ENCODE measurements at regions not wholly inside any gene's neighbourhood (a gene's known extent, or its start where the extent isn't known, plus 50 kb on each side); places are given as distances from the start of the nearest gene placed in this dataset.

- no peaks in the 10 kb centered on the region for H3K27me3 ChIP-seq
- no peak for TF ChIP-seq CTCF (IDR thresholded peaks at IDR 0.05)
- no peaks in the 10 kb centered on the region for H3K9me3 ChIP-seq
- ATAC-seq (no peak), DNase-seq (peak in 1 of 4 donors; percentile 47)
- peaks cover 0 to 17% of the 10 kb centered on the region in 2 donors for H3K4me1 ChIP-seq
- peak overlapping the region in 1 of 2 donors; percentile 50 for H3K27ac ChIP-seq
- H3K4me3 ChIP-seq, result no peak overlapping the region
- intact Hi-C loops (cut with DNase I), result no loop called here
- H3K36me3 ChIP-seq, result no peaks in the 10 kb centered on the region
Observed at GRCh38 chr15:70348226-70348543, 250.5 kb upstream of the TLE3 start.

- no peak for DNase-seq
- no peak overlapping the region for H3K27ac ChIP-seq
- no peaks in the 10 kb centered on the region for H3K9me3 ChIP-seq
- no peak for ATAC-seq
- H3K27me3 ChIP-seq, result no peaks in the 10 kb centered on the region
- intact Hi-C loops (cut with DNase I), result no loop called here
- TF ChIP-seq CTCF (IDR thresholded peaks at IDR 0.05), result no peak
- H3K36me3 ChIP-seq, result no peaks in the 10 kb centered on the region
- no peak overlapping the region for H3K4me3 ChIP-seq
- H3K4me1 ChIP-seq, result peaks cover 0 to 17% of the 10 kb centered on the region in 2 donors
Observed at GRCh38 chr15:70347321-70348225, 249.9 kb upstream of the TLE3 start.

- Histone ChIP-seq H3K36me3 (no peaks in the 10 kb centered on the region), H3K27ac (no peak overlapping the region), H3K9me3 (no peaks in the 10 kb centered on the region), H3K4me3 (no peak overlapping the region), H3K27me3 (no peaks in the 10 kb centered on the region), H3K4me1 (peaks cover under 1 to 24% of the 10 kb centered on the region in 2 donors)
- ATAC-seq (no peak), DNase-seq (no peak)
- TF ChIP-seq CTCF (IDR thresholded peaks at IDR 0.05), result no peak
- intact Hi-C loops (cut with DNase I), result no loop called here
Observed at GRCh38 chr15:70345251-70346019, 247.7 kb upstream of the TLE3 start.

- Histone ChIP-seq H3K9me3 (no peaks in the 10 kb centered on the region), H3K36me3 (no peaks in the 10 kb centered on the region), H3K4me3 (no peak overlapping the region), H3K27me3 (no peaks in the 10 kb centered on the region), H3K4me1 (peaks cover 8 to 28% of the 10 kb centered on the region in 2 donors), H3K27ac (no peak overlapping the region)
- intact Hi-C loops (cut with DNase I), result no loop called here
- ATAC-seq (peak; percentile 66), DNase-seq (peak in 1 of 4 donors; percentile 59)
- no peak for TF ChIP-seq CTCF (IDR thresholded peaks at IDR 0.05)
Observed at GRCh38 chr15:70344666-70345065, 246.9 kb upstream of the TLE3 start.

- intact Hi-C loops (cut with DNase I), result no loop called here
- Histone ChIP-seq H3K27me3 (no peaks in the 10 kb centered on the region), H3K4me3 (no peak overlapping the region), H3K9me3 (no peaks in the 10 kb centered on the region), H3K36me3 (no peaks in the 10 kb centered on the region), H3K4me1 (peaks cover 9 to 22% of the 10 kb centered on the region in 2 donors), H3K27ac (no peak overlapping the region)
- DNase-seq, result no peak
- no peak for TF ChIP-seq CTCF (IDR thresholded peaks at IDR 0.05)
- ATAC-seq, result no peak
Observed at GRCh38 chr15:70343961-70344621, 246.4 kb upstream of the TLE3 start.
